SU-DHL-6 (cell line): ENCODE measurements at regions not wholly inside any gene's neighbourhood (a gene's known extent, or its start where the extent isn't known, plus 50 kb on each side); places are given as distances from the start of the nearest gene placed in this dataset.

Source experiments
- EZH2phosphoT487 ChIP-seq: fragments of 200-600 bp; sonication (generic), shearing (Covaris generic); conservative IDR thresholded peaks from 2 replicates; pipeline ENCODE4 v1.6.1; 2018; ENCODE audit warnings: mild to moderate bottlenecking, antibody characterized with exemption, low read length, moderate library complexity, mixed read lengths
- TF ChIP-seq, protein P1 (sequence below): fragments of 200-600 bp; sonication (generic); IDR thresholded peaks from one replicate; pipeline ENCODE4 v1.5.1; 2017; ENCODE audit warnings: antibody characterized with exemption, mild to moderate bottlenecking, low read length, moderate library complexity; ENCODE audit not compliant: insufficient read depth, poor library complexity, severe bottlenecking

- TF ChIP-seq, protein P1, sequence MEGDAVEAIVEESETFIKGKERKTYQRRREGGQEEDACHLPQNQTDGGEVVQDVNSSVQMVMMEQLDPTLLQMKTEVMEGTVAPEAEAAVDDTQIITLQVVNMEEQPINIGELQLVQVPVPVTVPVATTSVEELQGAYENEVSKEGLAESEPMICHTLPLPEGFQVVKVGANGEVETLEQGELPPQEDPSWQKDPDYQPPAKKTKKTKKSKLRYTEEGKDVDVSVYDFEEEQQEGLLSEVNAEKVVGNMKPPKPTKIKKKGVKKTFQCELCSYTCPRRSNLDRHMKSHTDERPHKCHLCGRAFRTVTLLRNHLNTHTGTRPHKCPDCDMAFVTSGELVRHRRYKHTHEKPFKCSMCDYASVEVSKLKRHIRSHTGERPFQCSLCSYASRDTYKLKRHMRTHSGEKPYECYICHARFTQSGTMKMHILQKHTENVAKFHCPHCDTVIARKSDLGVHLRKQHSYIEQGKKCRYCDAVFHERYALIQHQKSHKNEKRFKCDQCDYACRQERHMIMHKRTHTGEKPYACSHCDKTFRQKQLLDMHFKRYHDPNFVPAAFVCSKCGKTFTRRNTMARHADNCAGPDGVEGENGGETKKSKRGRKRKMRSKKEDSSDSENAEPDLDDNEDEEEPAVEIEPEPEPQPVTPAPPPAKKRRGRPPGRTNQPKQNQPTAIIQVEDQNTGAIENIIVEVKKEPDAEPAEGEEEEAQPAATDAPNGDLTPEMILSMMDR, result no peak
- TF ChIP-seq EZH2phosphoT487, result no peak
These were observed 100.7 kb downstream of the EFNB1 start for GRCh38 chrX:68929332-68930150.
